NCI-H2171 treated with DMSO at 0.1 percent for 48 hours (cell line): ENCODE measurements at regions not wholly inside any gene's neighbourhood (a gene's known extent, or its start where the extent isn't known, plus 50 kb on each side); places are given as distances from the start of the nearest gene placed in this dataset.

Source experiments
- DNase-seq: peaks from one replicate; lab custom pipeline; 2025; lab: John Stamatoyannopoulos, UW

- no peak for DNase-seq
Observed at GRCh38 chr10:111515706-111516105, 438.9 kb downstream of the ADRA2A start.

GRCh38 chr10:111516144-111516543 is 439.3 kb downstream of the ADRA2A start:
- DNase-seq, result no peak

DNA sequence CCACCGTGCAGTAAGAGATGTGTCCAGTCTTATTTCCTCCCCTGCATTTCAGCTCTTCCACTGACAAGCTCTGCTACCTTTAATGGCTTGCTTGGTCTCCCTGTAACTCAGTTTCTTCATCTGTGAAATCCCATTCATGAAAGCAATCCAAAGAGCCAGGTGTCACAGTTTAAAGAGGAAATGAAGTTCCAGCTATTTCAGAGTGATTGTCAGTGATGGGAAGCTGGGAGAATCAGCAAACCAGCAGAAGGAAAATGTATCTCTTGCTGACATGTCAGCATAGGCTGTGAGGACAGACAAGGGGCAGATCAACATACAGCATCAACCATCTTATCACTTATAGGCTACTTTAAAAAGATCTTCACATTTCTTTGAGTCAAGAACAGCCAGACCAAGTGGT is 445.3 kb downstream of the ADRA2A start:
- DNase-seq, result no peak

DNA sequence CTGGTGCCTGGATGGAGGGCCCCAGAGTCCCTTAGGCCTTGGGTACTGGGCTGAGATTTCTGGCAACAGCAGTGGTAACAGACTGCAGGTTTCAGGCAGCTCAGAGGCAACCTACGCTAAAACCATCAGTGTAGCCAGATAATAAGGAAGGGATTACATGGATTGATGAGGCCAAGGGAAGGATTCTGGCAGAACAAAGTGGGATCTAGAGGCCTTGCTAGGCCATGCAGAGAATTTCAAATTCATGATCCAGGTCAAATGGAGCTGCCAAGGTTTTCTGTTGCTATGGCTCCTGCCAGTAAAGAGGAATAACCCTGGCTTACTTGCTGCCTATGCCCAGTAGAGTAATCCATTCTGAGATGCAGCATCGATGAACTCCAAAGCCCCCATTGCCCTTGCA is 445.7 kb downstream of the ADRA2A start:
- DNase-seq, result no peak

GRCh38 chr10:111523016-111523415 is 446.2 kb downstream of the ADRA2A start:
- DNase-seq, result no peak

- no peak for DNase-seq
Observed at GRCh38 chr10:111524134-111524533, 447.3 kb downstream of the ADRA2A start.

GRCh38 chr10:111525696-111526095 is 448.9 kb downstream of the ADRA2A start:
- peak; percentile 0 for DNase-seq

DNA sequence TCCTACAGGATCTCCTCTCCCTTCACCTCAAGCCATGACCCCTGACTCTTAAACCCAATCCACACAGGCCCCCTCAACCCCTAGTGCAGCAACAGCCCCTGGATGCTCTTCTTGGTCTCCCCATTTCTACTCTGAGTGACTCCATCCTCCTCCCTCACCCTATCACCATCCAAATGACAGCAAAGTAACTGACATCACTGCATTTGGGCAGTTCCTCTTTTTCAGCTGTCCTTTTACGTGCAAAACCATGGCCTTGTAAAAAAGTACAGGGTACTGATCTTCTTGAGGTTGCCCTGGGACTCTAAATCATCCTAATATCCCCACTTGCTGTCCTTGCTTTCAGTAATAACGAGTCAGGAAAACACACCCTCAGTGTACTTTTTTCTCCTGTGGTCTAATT is 454.9 kb downstream of the ADRA2A start:
- no peak for DNase-seq

DNA sequence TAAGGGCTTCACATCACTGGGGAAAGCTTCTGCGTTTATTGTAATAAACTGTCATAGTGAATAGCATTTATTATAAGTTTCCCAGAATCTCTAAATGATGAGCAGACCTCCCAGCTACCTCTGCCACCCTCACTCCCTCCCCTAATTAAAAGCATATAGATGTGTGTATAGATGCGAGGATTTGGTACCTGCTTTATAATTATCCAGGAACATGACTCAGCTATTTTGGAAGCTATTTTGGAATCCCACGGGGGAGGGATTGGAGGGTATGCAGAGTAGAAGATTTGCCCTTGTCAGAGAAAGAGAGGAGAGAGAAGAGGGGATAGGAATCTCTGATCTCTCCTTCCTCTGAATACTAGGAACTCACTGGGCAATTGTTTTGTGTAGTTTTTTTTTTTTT is 455.3 kb downstream of the ADRA2A start:
- no peak for DNase-seq

DNA sequence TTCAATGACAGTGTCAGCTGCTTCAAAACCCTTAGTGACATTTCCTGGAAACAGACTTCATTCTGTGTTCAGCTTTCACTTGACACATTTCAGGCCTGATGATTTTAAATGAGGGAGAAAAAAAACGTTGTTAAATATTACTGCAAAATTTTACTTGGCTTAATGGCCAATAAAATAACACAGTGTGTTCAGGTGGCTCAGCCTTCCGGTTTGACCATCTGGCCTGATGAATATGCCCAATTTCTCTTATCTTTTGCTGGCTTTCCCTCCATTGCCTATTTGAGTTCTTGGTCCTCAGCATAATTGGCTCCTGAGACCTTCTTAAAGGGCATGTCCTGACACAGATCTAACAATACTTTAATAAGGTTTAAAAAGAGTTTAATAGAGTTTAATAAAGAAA is 462.4 kb downstream of the ADRA2A start:
- no peak for DNase-seq

- DNase-seq, result no peak
Observed at GRCh38 chr10:111543854-111544253, 467.0 kb downstream of the ADRA2A start.

- DNase-seq, result no peak
Observed at GRCh38 chr10:111545861-111546605, 469.2 kb downstream of the ADRA2A start.

DNA sequence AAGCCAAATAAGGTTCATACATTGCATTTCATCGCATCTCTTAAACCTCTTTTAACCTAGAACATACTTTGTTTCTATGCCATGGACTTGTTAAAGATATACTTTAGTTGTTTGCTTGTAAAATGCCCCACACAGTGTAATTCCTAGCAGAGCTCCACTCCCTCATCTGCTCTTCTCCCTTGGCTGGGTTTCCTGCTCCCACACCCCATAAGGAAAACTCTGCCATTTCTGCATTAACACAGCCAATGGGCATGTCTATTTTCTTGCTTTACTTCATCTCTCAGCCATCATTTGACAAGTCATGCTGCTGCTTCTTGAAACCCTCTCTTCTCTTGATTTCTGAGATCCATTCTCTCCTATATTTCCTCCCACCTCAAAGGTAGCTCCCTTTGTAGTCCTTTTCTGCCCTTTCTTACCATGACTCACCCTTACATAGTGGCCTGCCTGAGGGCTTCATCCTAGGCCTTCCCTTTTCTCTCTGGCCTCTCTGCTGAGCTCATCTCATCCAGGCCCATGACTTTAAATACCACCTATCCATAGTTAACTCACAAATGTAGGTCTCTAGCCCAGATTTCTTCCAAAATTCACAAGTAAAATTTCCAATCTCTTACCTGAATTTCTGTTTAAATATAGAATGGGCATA is 471.4 kb downstream of the ADRA2A start:
- DNase-seq, result no peak

DNA sequence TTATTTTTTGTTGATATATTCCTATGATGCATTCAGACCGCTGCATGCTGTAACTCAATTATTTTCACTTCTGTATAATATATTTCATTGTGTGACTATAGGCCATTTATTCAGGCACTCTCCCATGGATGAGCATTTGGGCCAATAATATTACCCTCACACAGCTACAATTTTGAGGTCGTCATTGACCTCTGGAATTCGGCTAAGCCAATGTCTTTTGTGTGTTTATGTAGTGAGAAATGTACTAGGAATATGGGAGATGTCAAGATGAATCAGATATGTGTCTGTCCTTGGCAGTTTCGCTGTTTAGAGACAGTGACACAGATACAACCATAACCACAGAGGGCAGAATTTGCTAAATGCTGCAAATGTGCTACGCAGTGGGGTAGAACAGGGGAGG is 474.2 kb downstream of the ADRA2A start:
- DNase-seq, result no peak

DNA sequence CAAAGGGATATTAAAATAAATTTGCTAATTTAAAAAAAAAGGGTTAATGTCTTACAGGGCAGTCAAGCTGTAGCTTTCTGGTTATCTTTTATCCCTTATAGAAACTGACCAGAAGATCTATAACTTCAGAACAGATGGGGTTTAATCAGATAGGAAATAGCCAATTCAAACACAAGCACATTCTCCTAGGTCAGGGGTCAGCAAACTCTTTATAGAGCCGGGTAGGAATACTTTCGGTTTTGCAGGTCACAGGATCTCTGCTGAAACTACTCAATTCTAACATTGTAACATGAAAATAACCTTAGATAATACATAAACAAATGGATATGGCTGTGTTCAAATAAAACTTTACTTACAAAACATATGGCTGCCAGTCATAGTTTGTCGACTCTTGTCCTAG is 479.8 kb downstream of the ADRA2A start:
- DNase-seq, result no peak

GRCh38 chr10:111558211-111558610 is 481.4 kb downstream of the ADRA2A start:
- DNase-seq, result no peak

DNA sequence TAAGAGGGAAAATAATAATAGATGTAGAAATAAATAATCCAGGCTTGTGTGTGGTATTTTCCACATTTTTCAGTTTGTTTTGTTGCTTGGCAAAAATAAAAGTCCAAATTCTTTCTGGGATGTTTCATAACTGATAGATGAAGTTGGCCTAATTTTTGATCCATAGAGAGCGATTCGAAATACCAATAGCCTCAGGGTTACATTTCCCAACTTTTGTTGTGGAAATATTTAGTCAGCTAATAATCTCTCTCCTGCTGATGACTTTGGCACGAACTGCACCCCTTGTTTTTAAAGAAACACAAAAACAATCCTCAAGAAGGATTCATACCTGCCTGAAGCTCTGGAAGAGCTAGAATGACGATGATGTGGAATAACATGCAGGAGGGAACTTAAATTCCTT is 483.2 kb downstream of the ADRA2A start:
- DNase-seq, result no peak

- no peak for DNase-seq
Observed at GRCh38 chr10:111561124-111561523, 484.3 kb downstream of the ADRA2A start.

DNA sequence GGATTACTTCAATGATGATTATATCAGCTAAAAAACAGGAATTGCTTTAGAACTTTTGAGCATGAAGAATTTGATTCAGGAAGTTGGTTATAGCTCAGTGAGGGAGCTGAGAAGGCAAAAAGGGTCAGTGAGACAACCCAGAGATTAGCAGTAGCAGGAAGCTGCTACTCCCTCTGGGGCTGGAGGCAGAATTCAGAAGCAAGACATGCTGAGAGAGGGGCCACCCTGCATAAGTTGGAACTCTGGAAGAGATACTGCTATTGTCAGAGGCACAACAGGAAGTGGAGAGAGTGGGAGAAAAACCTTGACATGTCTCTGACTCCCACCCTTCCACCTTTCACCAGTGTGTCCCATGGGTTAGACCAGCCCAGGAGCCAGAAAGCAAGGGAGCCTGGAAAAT is 488.7 kb downstream of the ADRA2A start:
- no peak for DNase-seq

DNA sequence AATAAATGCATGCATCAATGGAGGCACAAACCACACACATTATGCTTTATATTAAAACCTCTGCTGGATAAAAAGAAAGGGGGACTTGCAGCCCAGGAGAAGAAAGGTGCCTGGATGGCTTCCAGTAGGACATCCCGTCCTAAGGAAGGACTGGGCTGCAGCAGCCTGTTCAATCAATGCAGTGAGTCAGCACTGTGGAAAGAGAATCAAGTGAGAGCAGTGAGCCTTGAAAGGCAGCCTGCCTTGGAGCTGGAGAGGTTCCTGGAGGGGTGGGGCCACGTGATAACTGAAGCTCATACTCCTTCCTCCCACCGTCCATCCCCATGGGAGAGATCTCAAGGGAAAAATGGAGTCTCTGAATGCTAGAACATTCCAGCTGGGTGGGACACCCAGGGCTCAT is 501.2 kb downstream of the ADRA2A start:
- DNase-seq, result peak; percentile 1

DNA sequence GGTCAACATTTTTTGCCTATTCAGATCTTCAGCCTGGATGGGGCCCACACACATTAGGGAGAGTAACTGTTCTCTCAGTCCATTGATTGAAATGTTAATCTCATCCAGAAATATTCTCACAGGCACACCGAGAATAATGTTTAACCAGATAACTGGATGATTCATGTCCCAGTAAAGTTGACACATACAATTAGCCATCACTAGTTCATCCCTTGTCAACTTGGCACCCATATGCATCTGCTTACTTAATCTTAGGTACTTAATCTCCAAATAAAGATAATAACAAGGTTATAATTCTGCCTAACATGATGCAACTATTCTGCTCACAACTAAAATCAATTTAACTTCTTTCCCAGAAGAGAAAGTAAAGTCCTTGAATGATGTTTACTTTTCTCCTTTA is 502.6 kb downstream of the ADRA2A start:
- no peak for DNase-seq

- DNase-seq, result no peak
Observed at GRCh38 chr10:111590703-111591102, 513.9 kb downstream of the ADRA2A start.

DNA sequence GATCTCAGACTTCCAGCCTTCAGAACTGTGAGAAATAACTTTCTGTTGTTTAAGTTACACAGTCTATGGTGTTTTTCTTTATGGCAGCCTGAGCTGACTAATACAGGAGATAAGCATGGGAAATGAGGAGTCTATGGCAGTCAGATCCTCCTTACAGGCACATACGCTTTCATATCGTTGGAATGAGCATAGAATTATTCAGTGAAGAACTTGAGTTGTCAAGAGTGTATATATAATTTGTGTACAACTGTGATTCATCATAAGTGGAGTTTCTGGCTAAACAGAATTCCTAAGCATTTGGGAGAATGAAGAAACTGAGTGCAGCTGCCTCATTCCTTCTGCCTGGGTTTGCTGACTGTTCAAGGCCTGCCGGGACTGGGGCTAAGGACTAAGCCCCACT is 516.7 kb downstream of the ADRA2A start:
- no peak for DNase-seq

GRCh38 chr10:111595173-111595572 is 518.3 kb downstream of the ADRA2A start:
- no peak for DNase-seq
